B cell (primary cell): ENCODE measurements at regions not wholly inside any gene's neighbourhood (a gene's known extent, or its start where the extent isn't known, plus 50 kb on each side); places are given as distances from the start of the nearest gene placed in this dataset.

Experiments
- ATAC-seq: fragments of 200-7000 bp; cut with Tn5 transposase; one replicate; pipeline ENCODE4 v1.10.0; 2021; ENCODE audit warnings: low read depth, mild to moderate bottlenecking, moderate number of reproducible peaks, moderate library complexity
- CTCF ChIA-PET: fragments of 350-600 bp; sonication (Branson Sonifier 250); formaldehyde crosslinking; loops from one replicate; lab custom pipeline; 2021; ENCODE audit warnings: antibody characterized with exemption, inconsistent platforms; lab: Charles Lee
- POLR2A ChIA-PET: fragments of 350-600 bp; sonication (Branson Sonifier 250); formaldehyde crosslinking; loops from one replicate; lab custom pipeline; 2021; ENCODE audit warnings: antibody characterized with exemption; lab: Charles Lee
- DNase-seq: peaks from one replicate; pipeline ENCODE4 v3.0.0; 2013
- H2AFZ ChIP-seq: 2 replicates; pipeline ENCODE4 v1.6.1; 2012; ENCODE audit warnings: mild to moderate bottlenecking, low read depth, low read length; ENCODE audit not compliant: insufficient read depth, poor library complexity, severe bottlenecking
- H3K27ac ChIP-seq, 2 donors: 1 replicate in 1 of 2; 2 replicates in 1 of 2; pipeline ENCODE4 v1.5.1; 2012 to 2013; ENCODE audit warnings: low read length in 2 of 2, mild to moderate bottlenecking in 2 of 2, moderate library complexity in 1 of 2
- H3K27me3 ChIP-seq, 4 experiments: fragments of 200-600 bp in 1 of 4; sonication (generic) in 1 of 4; replicated peaks in 1 of 4; 1 replicate in 2 of 4; 2 replicates in 2 of 4; pipeline versions ENCODE4 v1.6.1 to v1.7.0; 2013 to 2016; ENCODE audit warnings: low read length in 3 of 4, mild to moderate bottlenecking in 2 of 4, mixed read lengths in 1 of 4, moderate library complexity in 1 of 4; ENCODE audit not compliant: insufficient read depth in 4 of 4, control insufficient read depth in 3 of 4; ENCODE audit errors: control extremely low read depth in 1 of 4
- H3K36me3 ChIP-seq, 2 experiments: replicated peaks in 1 of 2; 1 replicate in 1 of 2; 2 replicates in 1 of 2; pipeline versions ENCODE4 v1.6.1 to v1.7.1; 2013; ENCODE audit warnings: low read length in 1 of 2; ENCODE audit not compliant: insufficient read depth in 2 of 2, control insufficient read depth in 1 of 2; ENCODE audit errors: control extremely low read depth in 1 of 2, extremely low read depth in 1 of 2
- H3K4me1 ChIP-seq, 2 donors: fragments of 200-600 bp in 1 of 2; sonication (generic) in 1 of 2; 1 replicate in 1 of 2; 2 replicates in 1 of 2; pipeline versions ENCODE4 v1.5.1 to v1.6.1; 2013 to 2017; ENCODE audit warnings: low read length in 2 of 2; ENCODE audit not compliant: control insufficient read depth in 2 of 2, insufficient read depth in 2 of 2
- H3K4me2 ChIP-seq: replicated peaks from 2 replicates; pipeline ENCODE3; 2012; ENCODE audit warnings: mild to moderate bottlenecking, low read depth, low read length; ENCODE audit not compliant: poor library complexity, severe bottlenecking
- H3K4me3 ChIP-seq, 5 experiments: fragments of 200-600 bp in 1 of 5; sonication (generic) in 1 of 5; 1 replicate in 3 of 5; 2 replicates in 2 of 5; pipeline versions ENCODE4 v1.5.1 to v1.7.0; 2011 to 2016; ENCODE audit warnings: low read length in 4 of 5, mild to moderate bottlenecking in 4 of 5, low read depth in 2 of 5, control low read depth in 1 of 5, moderate library complexity in 1 of 5; ENCODE audit not compliant: insufficient read depth in 1 of 5; ENCODE audit errors: control extremely low read depth in 1 of 5, extremely low read depth in 1 of 5
- H3K79me2 ChIP-seq: fragments of 200-600 bp; sonication (generic); one replicate; pipeline ENCODE4 v1.6.0; 2016; ENCODE audit warnings: low read length; ENCODE audit not compliant: control insufficient read depth, insufficient read depth
- H3K9ac ChIP-seq: fragments of 200-600 bp; sonication (generic); 2 replicates; pipeline ENCODE4 v1.6.1; 2017; ENCODE audit warnings: mild to moderate bottlenecking, low read length, moderate library complexity
- H3K9me3 ChIP-seq, 3 donors: one replicate each; pipeline versions ENCODE4 v1.6.1 to v1.7.1; 2013; ENCODE audit warnings: low read length in 2 of 3; ENCODE audit not compliant: control insufficient read depth in 2 of 3, insufficient read depth in 1 of 3; ENCODE audit errors: control extremely low read depth in 1 of 3
- H4K20me1 ChIP-seq: 2 replicates; pipeline ENCODE4 v1.6.0; 2012; ENCODE audit warnings: mild to moderate bottlenecking, low read length; ENCODE audit not compliant: insufficient read depth, control insufficient read depth, poor library complexity, severe bottlenecking
- H3K27ac Mint-ChIP-seq: one replicate; pipeline ENCODE4 v1.8.0; 2021; ENCODE audit warnings: mixed read lengths
- H3K27me3 Mint-ChIP-seq: one replicate; pipeline ENCODE4 v1.8.0; 2021; ENCODE audit warnings: mixed read lengths
- H3K4me1 Mint-ChIP-seq: one replicate; pipeline ENCODE4 v1.8.0; 2021; ENCODE audit warnings: mixed read lengths
- H3K4me3 Mint-ChIP-seq: one replicate; pipeline ENCODE4 v1.8.0; 2021; ENCODE audit warnings: mixed read lengths
- H3K9me3 Mint-ChIP-seq: one replicate; pipeline ENCODE4 v1.8.0; 2022; ENCODE audit warnings: mixed read lengths; ENCODE audit not compliant: insufficient read depth
- CTCF ChIP-seq: fragments of 200-600 bp; IDR thresholded peaks from one replicate; pipeline ENCODE4 v1.8.0; 2022; ENCODE audit warnings: antibody characterized with exemption, mild to moderate bottlenecking
- EZH2 ChIP-seq: IDR thresholded peaks from 2 replicates; pipeline ENCODE4 v1.6.1; 2012; ENCODE audit warnings: borderline replicate concordance, low read depth, mild to moderate bottlenecking, moderate library complexity, low read length; ENCODE audit not compliant: insufficient read depth, poor library complexity, severe bottlenecking
- WGBS: methylation state at CpG from one replicate; pipeline ENCODE4 v1.1.5; 2013; ENCODE audit warnings: missing lambda C conversion rate; ENCODE audit not compliant: insufficient coverage; 5-methylcytosine and 5-hydroxymethylcytosine counted together
- intact Hi-C: fragments of 100-400 bp; cut with micrococcal nuclease; formaldehyde crosslinking; loops from one replicate; pipeline ENCODE4 v1.10.0; 2022

GRCh38 chr3:24952388-24952787 is 457.7 kb upstream of the THRB start:
- Mint-ChIP-seq H3K9me3 (no peaks in the 10 kb centered on the region), H3K27me3 (no peaks in the 10 kb centered on the region), H3K27ac (no peak overlapping the region), H3K4me3 (no peak overlapping the region), H3K4me1 (no peaks in the 10 kb centered on the region)
- no peaks in the 10 kb centered on the region for H3K36me3 ChIP-seq
- DNase-seq (no peak), ATAC-seq (no peak)
- ChIA-PET POLR2A (no interaction called here), CTCF (no interaction called here)
- no peak overlapping the region for H3K27ac ChIP-seq
- H2AFZ ChIP-seq: no peak overlapping the region
- H3K4me3 ChIP-seq: no peak overlapping the region
- 68% methylated on average over 5 of the region's 6 CpGs for WGBS
- TF ChIP-seq EZH2 (no peak), CTCF (no peak)
- H4K20me1 ChIP-seq: no peaks in the 10 kb centered on the region
- H3K9ac ChIP-seq: no peak overlapping the region
- intact Hi-C loops: no loop called here
- H3K4me1 ChIP-seq: no peaks in the 10 kb centered on the region
- H3K79me2 ChIP-seq: no peaks in the 10 kb centered on the region
- no peak overlapping the region for H3K4me2 ChIP-seq
- no peaks in the 10 kb centered on the region for H3K27me3 ChIP-seq
- no peaks in the 10 kb centered on the region for H3K9me3 ChIP-seq

GRCh38 chr3:24953060-24953771 is 458.6 kb upstream of the THRB start:
- Histone ChIP-seq H3K36me3 (no peaks in the 10 kb centered on the region), H3K79me2 (no peaks in the 10 kb centered on the region), H3K4me1 (no peaks in the 10 kb centered on the region), H4K20me1 (no peaks in the 10 kb centered on the region), H3K9ac (no peak overlapping the region), H3K4me2 (no peak overlapping the region), H3K9me3 (no peaks in the 10 kb centered on the region), H3K27me3 (no peaks in the 10 kb centered on the region), H2AFZ (no peak overlapping the region), H3K27ac (no peak overlapping the region), H3K4me3 (no peak overlapping the region)
- ATAC-seq (no peak), DNase-seq (no peak)
- WGBS: 73% methylated on average over 1 of the region's 5 CpGs
- CTCF ChIA-PET: no interaction called here
- intact Hi-C loops: no loop called here
- Mint-ChIP-seq H3K4me3 (no peak overlapping the region), H3K27me3 (no peaks in the 10 kb centered on the region), H3K4me1 (no peaks in the 10 kb centered on the region), H3K27ac (no peak overlapping the region), H3K9me3 (no peaks in the 10 kb centered on the region)
- POLR2A ChIA-PET: no interaction called here
- TF ChIP-seq EZH2 (no peak), CTCF (no peak)
